ENCODE measurements at regions not wholly inside any gene's neighbourhood (a gene's known extent, or its start where the extent isn't known, plus 50 kb on each side); places are given as distances from the start of the nearest gene placed in this dataset.

DNA sequence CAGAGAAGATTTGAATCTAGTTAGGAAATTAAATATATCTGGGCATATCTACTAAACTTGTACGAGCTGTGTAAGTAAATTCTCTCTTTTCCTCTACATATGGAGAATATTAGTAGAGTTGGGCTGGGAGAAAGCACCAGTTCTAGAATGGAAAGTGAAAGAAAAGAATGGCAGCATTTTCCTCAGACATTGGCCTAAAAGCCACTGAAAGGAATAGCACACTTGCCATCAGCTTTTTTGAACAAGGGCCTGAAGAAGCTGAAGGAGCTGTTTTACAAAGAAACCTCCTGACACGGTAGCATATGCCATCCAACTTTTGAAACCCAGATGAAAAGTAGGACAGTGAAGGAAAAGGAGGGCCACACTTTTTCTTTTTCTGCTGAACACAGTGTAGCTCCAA lies 1563.7 kb upstream of the TENM4 start:
- DNase-seq (ENCODE audit: insufficient read length, low spot score) (no peak), FAIRE-seq (no peak)

DNA sequence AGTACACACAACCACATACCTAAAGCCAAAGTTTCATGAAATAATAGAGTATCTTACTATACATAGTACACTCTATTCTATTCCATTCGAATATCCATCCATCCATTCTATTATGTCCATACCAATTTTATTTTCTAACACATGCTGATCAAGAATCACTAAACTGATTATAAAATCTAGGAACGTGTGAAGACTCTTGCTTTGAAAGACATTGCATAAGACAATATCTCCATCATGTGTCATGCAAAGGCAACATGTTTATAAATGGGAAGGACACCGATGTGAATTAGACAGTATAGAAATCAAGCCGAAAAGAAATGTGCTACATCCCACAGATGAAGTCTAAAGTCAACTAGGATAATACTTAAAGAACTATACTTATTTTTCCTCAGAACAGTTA lies 1561.5 kb upstream of the TENM4 start:
- no peak for DNase-seq (ENCODE audit: insufficient read length, low spot score)
- no peak for FAIRE-seq

DNA sequence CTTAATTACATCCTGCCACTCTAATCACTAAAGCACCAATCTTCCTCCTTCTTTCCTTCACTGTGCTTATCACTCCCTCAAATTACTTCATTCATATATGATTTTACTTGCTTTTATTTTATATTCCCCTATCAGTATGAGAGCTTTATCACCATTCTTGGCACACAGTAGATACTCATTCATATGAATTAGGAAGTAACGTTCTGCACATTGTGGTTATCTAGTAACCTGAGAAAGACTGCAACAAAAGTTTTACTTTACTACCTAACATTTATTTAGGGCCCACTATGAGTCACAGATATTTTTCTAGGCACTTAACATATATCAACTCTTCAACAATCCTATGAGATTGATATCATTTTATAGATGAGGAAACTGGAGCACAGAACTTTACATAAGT lies 1559.9 kb upstream of the TENM4 start:
- DNase-seq (ENCODE audit: insufficient read length, low spot score) (no peak), FAIRE-seq (no peak)

DNA sequence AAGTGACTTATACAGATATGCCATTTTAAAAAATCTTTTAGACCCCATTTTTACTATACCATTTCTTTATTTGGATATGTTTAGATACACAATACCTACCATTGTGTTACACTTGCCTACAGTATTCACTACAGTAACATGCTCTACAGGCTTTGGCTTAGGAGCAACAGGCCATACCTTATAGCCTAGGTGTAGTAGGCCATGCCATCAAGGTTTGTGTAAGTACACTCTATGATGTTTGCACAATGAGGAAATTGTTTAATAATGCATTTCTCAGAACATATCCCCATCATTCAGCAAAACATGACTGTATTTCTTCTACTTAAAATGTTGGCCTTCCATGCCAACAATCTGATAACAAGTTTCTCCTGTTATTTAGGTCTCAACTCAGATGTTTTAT lies 1559.5 kb upstream of the TENM4 start:
- no peak for DNase-seq (ENCODE audit: insufficient read length, low spot score)
- no peak for FAIRE-seq

DNA sequence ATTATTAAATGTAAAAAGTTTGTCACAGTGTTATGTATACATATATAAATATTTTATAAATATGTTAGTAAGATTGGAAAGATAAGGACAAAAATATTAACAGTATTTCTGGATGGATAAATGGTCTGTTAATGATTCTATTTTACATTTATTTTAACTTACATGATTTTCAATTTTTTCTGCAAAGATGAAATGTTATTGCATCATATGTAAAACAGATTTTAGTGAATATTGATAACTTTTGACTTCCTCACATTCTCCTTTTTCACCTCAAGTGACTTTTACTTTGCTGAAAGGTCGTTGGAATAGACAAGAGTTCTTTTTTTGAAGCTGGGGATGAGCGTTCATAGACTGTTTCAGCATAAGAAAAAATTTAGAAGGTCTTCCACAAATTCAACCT lies 1554.7 kb upstream of the TENM4 start:
- FAIRE-seq (no peak), DNase-seq (ENCODE audit: insufficient read length, low spot score) (no peak)

DNA sequence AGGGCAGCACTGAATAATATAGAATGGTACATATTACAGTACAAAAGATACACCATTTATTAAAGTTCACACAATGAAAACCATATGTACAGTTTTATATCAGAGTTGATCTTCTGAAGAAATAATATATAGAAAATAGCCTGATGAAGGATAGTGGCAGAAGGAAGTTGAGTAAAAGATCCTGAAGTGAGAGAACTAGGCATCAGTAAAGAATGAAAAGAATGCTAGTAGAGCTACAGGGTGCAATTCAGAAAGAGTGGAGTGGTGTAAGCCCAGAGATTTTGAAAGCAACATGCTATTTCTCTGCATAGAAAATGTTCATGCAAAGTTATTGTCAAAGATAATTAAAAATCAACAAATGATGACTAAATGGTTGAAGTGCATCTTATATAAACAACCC lies 1552.7 kb upstream of the TENM4 start:
- no peak for DNase-seq (ENCODE audit: insufficient read length, low spot score)
- no peak for FAIRE-seq

DNA sequence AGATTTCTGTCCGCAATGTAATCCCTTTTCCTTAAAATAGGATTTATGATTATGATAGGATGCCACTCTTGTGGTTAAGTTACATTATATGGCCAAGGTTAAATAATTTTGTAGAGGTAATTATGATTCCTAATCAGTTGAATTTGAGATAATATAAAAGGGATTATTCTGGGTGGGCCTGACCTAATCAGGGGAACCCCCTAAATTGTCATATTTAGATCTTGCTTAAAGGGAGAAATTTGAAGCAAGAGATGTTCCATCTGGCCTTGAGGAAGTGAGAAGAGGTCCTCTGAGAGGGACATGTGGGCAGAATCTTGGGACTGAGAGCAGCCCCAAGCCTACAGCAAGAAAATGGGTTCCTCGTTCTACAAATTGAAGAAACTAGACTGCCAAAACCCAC lies 1550.1 kb upstream of the TENM4 start:
- no peak for DNase-seq (ENCODE audit: insufficient read length, low spot score)
- no peak for FAIRE-seq

DNA sequence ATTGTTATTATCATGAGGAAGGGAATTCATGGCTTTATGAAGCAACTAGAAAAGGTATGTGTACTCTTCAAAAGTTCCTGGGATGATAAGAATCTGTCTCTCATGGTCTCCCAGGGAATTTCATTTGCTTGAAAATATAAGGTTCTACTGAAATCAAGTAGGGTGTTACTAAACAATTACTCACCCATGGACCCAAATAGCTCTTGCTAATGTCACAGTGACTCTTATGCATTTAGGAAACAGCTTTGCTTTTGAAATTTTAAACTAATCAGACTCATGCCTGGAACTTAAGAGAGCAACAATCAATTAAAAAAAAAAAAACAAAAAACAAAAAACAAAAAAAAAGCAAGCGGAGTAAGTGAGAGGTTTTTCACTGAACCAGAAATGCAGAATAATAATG lies 1546.3 kb upstream of the TENM4 start:
- DNase-seq (ENCODE audit: insufficient read length, low spot score) (no peak), FAIRE-seq (no peak)

DNA sequence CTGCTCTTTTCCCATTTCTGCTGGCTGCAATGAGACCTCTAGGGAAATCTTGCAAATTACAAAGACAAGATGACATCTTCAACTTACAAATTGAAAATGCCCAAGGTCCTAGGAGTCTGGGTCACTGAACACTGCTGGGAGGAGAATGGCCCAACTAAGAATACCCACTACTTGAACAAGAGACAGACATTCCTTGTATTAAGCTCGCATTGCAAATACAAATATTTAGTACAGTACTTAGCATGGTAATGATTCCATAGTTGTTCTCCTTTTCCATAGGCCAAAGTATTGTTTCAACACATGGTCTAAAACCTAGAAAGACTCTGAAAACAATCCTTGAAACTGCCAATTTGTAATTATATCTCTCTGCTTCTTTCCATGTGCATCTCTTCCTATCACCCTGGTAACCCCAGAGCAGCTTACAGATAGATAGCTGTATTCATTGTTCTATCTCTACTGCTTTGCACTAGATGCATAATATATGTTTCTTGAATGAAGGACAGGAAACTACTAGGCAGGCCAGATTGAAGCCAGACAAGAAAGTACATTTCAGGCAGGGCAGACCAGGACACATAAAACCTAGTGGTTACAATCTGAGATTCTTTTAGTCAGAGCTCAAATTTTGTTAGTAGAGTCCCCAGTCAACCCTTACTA lies 1545.7 kb upstream of the TENM4 start:
- no peak for DNase-seq (ENCODE audit: insufficient read length, low spot score)
- FAIRE-seq = no peak

DNA sequence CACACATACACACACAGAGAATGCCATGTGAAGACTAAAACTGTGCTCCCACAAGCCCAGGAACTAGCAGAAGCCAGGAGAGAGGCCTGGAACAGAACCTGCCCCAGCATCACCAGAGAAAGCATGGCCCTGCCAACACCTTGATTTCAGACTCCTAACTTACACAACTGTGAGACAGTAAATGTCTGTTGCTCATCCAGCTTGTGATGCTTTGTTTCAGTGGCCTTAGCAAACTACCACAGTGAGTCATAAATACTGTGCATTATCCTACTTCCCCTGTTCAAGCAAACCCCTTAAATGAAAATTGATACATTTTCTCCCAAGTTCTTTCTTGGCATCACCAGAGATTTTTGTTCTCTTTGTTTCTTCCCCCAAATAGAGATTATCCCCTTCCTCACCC lies 1539.4 kb upstream of the TENM4 start:
- FAIRE-seq (no peak), DNase-seq (ENCODE audit: insufficient read length, low spot score) (no peak)

DNA sequence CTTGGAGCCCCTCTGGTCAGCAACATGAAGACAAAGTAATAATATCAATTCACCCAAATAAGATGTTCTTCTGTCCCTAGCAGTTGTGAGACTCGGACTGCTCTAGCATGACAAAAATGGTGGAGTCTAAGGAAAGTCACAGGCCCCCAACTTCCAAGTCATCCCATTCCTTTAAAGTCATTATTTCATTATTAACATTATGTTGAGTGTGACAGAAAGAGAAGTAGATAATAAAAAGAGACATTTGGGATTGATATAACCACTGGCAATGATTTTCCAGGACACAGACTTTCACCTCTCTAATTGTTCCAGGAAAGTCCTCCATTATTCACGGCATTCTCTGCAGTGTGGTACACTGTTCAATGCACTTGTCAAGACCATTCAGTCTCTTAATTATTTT lies 1533.0 kb upstream of the TENM4 start:
- DNase-seq (ENCODE audit: insufficient read length, low spot score) (no peak), FAIRE-seq (no peak)

DNA sequence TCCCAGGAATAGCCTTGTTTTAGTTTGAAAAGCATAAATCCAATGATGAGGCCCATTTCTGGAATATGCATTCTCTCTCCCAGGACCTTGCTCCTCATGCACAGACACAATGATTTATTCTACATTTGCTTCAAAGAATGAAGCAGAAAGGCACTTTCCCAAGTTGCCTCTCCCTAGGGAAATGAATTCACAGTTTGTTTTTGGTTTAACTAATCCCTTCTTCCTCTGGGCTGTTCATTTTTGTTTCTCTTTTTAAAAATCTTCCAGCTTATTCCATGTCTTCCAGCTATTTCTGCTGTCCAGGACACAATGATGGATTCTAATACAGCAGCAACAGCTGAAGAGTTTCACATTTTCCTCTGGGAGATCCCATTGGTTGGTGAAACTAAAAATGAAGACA lies 1529.2 kb upstream of the TENM4 start:
- DNase-seq (ENCODE audit: insufficient read length, low spot score) (no peak), FAIRE-seq (no peak)

DNA sequence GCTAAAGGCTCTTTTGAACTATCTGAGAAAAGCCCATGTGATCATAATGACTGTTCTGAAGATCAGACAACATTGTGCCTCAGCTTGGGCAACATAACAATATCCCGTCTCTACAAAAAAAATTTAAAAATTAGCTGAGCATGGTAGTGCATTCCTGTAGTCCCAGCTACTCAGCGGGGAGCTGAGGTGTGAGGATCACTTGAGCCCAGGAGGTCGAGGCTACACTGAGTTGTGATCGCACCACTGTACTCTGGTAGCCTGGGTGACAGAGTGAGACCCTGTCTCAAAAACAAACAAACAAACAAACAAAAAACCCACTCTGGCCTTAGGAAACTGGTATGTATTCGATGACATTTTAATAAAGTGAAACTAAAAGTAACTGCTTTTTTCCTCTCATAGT lies 1526.8 kb upstream of the TENM4 start:
- DNase-seq (ENCODE audit: insufficient read length, low spot score) (no peak), FAIRE-seq (no peak)

DNA sequence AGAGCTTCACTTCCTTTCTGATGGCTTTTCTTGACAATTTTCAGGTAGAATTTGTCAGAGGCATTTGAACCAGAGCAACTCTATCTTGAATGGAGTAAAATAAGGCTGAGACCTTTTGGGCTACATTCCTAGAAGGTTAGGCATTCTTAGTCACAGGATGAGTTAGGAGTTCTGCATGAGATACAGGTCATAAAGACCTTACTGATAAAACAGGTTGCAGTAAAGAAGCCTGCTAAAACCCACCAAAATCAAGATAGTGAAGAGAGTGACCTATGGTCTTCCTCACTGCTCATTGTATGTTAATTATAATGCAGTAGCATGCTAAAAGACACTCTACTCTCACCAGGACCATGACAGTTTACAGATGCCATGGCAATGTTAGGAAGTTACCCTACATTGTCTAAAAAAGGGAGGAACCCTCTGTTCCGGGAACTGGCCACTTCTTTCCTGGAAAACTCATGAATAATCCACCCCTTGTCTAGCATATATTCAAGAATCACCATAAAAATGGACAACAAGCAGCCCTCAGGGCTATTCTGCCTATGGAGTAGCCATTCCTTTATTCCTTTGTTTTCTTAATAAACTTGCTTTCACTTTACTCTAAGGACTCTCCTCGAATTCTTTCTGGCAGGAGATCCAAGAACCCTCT lies 1519.7 kb upstream of the TENM4 start:
- FAIRE-seq (no peak), DNase-seq (ENCODE audit: insufficient read length, low spot score) (no peak)

DNA sequence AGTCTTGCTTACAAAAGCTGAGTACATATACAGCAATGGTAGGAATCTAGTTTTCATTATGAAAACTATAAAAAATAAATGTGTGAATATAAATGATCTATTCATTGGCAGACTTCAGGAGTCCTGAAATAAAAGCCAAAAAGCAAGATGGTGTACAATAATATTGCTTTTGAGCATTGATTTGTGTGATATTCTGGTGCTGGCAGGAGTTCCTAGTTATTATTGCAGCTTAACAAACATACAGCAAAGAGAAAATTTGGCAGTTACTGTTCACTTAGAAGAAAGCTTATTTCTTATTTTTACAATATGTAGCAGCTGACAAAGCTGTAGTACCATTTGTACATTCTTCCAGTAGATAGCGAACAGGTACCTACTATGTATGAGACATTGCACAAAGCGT lies 1518.9 kb upstream of the TENM4 start:
- FAIRE-seq (no peak), DNase-seq (ENCODE audit: insufficient read length, low spot score) (no peak)

DNA sequence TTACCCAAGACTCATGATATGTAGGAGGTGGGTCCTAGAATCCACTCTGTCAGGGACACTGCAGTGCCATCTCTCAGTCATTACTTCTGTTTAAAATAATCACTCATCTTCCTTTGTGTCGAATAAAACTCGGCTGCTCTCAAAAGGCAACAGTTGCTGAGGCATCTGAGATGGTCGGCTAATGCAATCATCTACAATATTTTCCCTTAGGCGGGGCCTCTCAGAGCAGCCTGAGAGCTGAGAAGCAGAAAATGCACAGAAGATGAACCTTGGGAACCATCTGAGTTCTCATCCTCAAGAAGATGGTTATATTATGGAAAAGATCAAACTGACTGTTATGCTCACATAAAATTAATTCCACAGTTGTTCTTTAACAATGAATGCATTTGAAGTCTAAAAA lies 1518.2 kb upstream of the TENM4 start:
- FAIRE-seq = no peak

DNA sequence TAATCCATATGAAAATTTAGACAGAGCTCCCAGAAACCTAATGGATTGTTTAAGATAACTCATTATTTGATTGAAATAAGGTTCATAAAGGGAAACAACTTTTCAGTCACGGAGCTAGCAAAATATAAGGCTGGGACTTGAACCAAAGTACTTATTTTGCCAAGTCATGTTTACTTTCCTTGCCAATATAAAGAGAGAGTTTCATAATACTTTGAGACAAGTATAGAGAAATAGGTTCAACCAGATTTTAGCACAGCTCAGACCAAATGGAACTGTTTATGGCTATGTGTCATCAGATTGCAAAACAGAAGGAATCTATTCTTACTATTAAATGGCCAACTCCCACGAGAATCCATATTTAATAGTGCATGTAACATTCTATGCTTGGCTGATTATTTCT lies 1517.5 kb upstream of the TENM4 start:
- DNase-seq (ENCODE audit: insufficient read length, low spot score) (no peak), FAIRE-seq (no peak)

More for the DNA sequence above, 1518.2 kb upstream of the TENM4 start:
- DNase-seq (ENCODE audit: insufficient read length, low spot score) = no peak

DNA sequence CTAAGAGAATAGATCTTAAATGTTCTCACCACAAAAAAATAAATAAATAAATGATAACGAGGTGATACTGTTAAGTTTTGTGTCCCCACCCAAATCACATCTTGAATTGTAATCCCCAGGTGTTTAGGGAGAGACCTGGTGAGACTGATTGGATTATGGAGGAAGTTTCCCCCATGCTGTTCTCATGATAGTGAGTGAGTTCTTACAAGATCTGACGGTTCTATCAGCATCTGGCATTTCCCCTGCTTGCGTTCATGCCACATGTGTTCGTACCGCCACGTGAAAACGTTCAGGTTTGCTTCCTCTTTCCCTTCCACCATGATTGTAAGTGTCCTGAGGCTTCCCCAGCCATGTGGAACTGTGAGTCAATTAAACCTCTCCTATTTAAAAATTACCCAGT lies 1514.8 kb upstream of the TENM4 start:
- no peak for FAIRE-seq
- DNase-seq (ENCODE audit: insufficient read length, low spot score) = no peak

DNA sequence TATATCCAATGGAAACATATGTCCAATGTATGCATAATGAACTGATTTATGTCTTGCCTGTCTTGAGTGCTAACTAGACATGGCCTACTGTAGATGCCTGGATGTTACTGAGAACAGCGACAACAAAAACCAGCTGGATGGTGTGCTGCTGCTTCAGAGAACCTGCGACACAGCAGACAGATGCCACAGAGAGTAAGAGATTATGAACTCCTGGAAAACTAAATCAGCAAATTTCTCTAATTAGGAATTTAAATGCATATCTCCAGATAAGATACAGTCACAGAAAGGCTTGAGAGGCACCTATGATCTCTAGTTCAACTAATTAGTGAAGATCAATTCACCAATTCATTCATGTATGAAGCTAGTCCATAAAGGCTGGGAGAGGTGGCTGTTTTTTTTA lies 1508.0 kb upstream of the TENM4 start:
- no peak for DNase-seq (ENCODE audit: insufficient read length, low spot score)
- no peak for FAIRE-seq

DNA sequence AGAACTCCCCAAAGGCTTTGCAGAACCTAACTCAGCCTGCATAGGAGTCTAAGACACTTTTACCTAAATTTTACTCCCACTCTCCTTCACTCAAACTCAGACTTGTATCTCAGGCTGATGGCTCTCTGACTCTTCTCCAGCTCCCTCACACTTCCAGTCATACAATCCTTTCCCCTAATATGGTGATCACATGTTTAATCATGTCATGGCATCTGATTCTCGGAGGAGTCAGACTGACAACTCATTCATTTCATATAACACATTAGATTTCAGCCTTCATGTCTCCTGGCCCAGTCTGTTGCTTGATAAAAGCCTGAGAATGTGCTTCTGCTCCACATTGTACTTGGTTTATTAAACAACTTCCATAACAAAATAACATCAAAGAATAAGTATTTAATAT lies 1503.9 kb upstream of the TENM4 start:
- DNase-seq (ENCODE audit: insufficient read length, low spot score) (no peak), FAIRE-seq (no peak)

DNA sequence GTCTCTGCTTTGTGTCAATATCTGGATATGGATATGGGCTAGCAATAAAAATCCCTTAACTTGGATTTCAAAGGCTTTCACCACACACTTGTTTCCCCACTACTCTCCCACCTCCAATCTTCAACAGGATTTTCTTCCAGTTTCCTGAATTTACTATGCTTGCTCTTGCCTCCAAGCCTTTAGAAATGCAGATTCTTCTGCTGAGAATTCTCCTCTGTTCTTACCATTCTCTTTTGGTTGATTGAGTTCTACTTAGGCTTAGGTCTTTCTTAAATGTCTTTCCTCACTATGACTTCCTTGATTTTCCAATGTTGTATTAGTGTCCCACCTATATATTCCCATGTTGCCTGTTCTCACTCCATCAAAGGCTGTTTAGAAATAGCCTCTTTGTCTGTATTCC lies 1502.4 kb upstream of the TENM4 start:
- FAIRE-seq (no peak), DNase-seq (ENCODE audit: insufficient read length, low spot score) (no peak)

DNA sequence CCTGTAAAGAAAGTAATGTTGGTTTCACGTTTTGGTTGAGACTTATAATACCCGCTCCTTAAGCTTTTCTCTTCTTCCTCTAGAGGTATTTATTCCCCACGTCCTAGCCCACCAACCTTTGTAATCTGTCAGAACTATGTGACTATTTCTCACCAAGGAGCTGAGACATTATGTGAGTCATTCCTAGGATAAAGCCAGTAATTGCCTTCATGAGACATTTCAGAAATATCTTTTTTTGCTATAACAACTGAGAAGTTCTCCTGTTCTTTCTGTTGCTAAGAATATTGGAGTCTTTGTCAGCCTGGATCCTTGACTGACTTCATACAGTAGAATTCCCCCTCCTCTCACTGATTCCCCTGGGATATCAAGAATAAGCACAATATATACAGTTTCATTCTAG lies 1497.0 kb upstream of the TENM4 start:
- DNase-seq (ENCODE audit: insufficient read length, low spot score) = no peak
- FAIRE-seq = no peak

DNA sequence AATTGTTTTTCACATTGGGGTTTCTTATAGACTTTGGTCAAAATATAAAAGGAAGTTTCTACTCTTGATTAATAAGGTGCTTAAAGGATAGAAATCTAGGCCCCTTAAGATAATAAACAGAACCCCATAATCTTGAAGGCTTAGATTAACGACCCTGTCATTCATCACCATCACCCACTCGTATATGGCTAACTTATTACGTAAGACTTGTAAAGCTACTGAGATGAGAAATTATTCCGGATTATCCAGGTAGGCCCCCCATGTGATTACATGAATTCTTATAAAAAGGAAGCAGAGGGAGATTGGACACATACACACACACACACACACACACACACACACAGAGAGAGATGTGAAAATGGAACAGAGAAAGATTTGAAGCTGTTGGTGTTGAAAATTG lies 1489.2 kb upstream of the TENM4 start:
- no peak for FAIRE-seq
- DNase-seq (ENCODE audit: insufficient read length, low spot score) = no peak
